H1 (cell line): ENCODE measurements at regions not wholly inside any gene's neighbourhood (a gene's known extent, or its start where the extent isn't known, plus 50 kb on each side); places are given as distances from the start of the nearest gene placed in this dataset.

Experiments used
- CTCF ChIA-PET: fragments of 300-600 bp; sonication (Branson Sonifier 250); formaldehyde crosslinking; loops from one replicate; lab custom pipeline; 2021; ENCODE audit not compliant: partially characterized antibody; lab: Charles Lee
- POLR2A ChIA-PET: fragments of 300-600 bp; sonication (Branson Sonifier 250); formaldehyde crosslinking; loops from one replicate; lab custom pipeline; 2021; ENCODE audit warnings: inconsistent platforms; ENCODE audit not compliant: partially characterized antibody; lab: Charles Lee
- DNase-seq, 2 experiments: peaks; one replicate each; pipeline versions ENCODE4 v3.0.0 to v3.0.0-alpha.2; 2010 to 2022; ENCODE audit warnings: low spot score in 2 of 2, low read depth in 1 of 2, mixed read lengths in 1 of 2
- FAIRE-seq: peaks from 2 replicates; lab custom pipeline; 2011; peaks lifted over from hg19 to GRCh38; lab: Jason Lieb, UNC
- H2AFZ ChIP-seq: 2 replicates; pipeline ENCODE4 v1.8.1; 2012; ENCODE audit warnings: low read length, inconsistent platforms
- H2AK5ac ChIP-seq: 2 replicates; pipeline ENCODE4 v1.6.1; 2013; ENCODE audit warnings: low read depth, low read length
- H2BK120ac ChIP-seq: replicated peaks from 2 replicates; pipeline ENCODE3; 2013; ENCODE audit warnings: low read depth, low read length, inconsistent platforms
- H2BK12ac ChIP-seq: 2 replicates; pipeline ENCODE4 v1.6.1; 2013; ENCODE audit warnings: low read depth, low read length
- H2BK15ac ChIP-seq: 2 replicates; pipeline ENCODE4 v1.6.1; 2013; ENCODE audit warnings: low read length
- H2BK20ac ChIP-seq: 2 replicates; pipeline ENCODE4 v1.6.1; 2013; ENCODE audit warnings: low read length
- H2BK5ac ChIP-seq: 2 replicates; pipeline ENCODE4 v1.6.1; 2013; ENCODE audit warnings: low read depth, low read length
- H3K14ac ChIP-seq: 2 replicates; pipeline ENCODE4 v1.6.1; 2013; ENCODE audit warnings: inconsistent platforms; ENCODE audit not compliant: insufficient read length
- H3K18ac ChIP-seq: 2 replicates; pipeline ENCODE4 v1.6.1; 2013; ENCODE audit warnings: low read length; ENCODE audit errors: extremely low read depth
- H3K23ac ChIP-seq: 2 replicates; pipeline ENCODE4 v1.6.1; 2013; ENCODE audit warnings: inconsistent platforms; ENCODE audit not compliant: insufficient read length
- H3K23me2 ChIP-seq: 2 replicates; pipeline ENCODE4 v1.6.1; 2013; ENCODE audit warnings: low read depth, low read length
- H3K27ac ChIP-seq: 2 replicates; pipeline ENCODE4 v1.6.1; 2011; ENCODE audit warnings: low read depth, low read length, inconsistent platforms
- H3K27me3 ChIP-seq, 4 experiments: replicated peaks in 1 of 4; 1 replicate in 1 of 4; 2 replicates in 3 of 4; pipeline versions ENCODE4 v1.6.1 to v1.8.1; 2011 to 2013; ENCODE audit warnings: low read length in 3 of 4, mild to moderate bottlenecking in 3 of 4, inconsistent platforms in 2 of 4, mixed read lengths in 2 of 4, moderate library complexity in 1 of 4; ENCODE audit not compliant: control insufficient read depth in 3 of 4, insufficient read depth in 3 of 4; ENCODE audit errors: extremely low read depth in 1 of 4
- H3K36me3 ChIP-seq, 4 experiments: 2 replicates each; pipeline versions ENCODE4 v1.6.1 to v1.8.1; 2011 to 2013; ENCODE audit warnings: mild to moderate bottlenecking in 4 of 4, low read length in 3 of 4, moderate library complexity in 2 of 4, control low read depth in 1 of 4, inconsistent platforms in 1 of 4; ENCODE audit not compliant: insufficient read depth in 4 of 4, control insufficient read depth in 2 of 4
- H3K4ac ChIP-seq: replicated peaks from 2 replicates; pipeline ENCODE3; 2013; ENCODE audit warnings: low read length, low read depth, mixed read lengths, inconsistent platforms; ENCODE audit not compliant: insufficient read length
- H3K4me1 ChIP-seq, 4 experiments: replicated peaks in 1 of 4; 1 replicate in 1 of 4; 2 replicates in 3 of 4; pipeline versions ENCODE4 v1.6.1 to v1.8.1; 2011 to 2013; ENCODE audit warnings: low read length in 3 of 4, inconsistent platforms in 2 of 4, mixed read lengths in 1 of 4; ENCODE audit not compliant: insufficient read depth in 4 of 4, control insufficient read depth in 3 of 4
- H3K4me2 ChIP-seq, 2 experiments: 2 replicates each; pipeline versions ENCODE4 v1.6.1 to v1.8.1; 2011 to 2013; ENCODE audit warnings: low read depth in 2 of 2, low read length in 2 of 2, control low read depth in 1 of 2, inconsistent platforms in 1 of 2, mild to moderate bottlenecking in 1 of 2; ENCODE audit not compliant: insufficient read depth in 1 of 2
- H3K4me3 ChIP-seq, 4 experiments: fragments of 200-600, 300-600 bp in 1 of 4; sonication (generic), shearing (Covaris generic), sonication (Bioruptor Twin) in 1 of 4; 2 replicates each; pipeline versions ENCODE4 v1.5.1 to v1.8.1; 2011 to 2016; ENCODE audit warnings: low read length in 4 of 4, low read depth in 3 of 4, control low read depth in 2 of 4, inconsistent platforms in 2 of 4, mild to moderate bottlenecking in 2 of 4, mixed read lengths in 1 of 4, moderate library complexity in 1 of 4; ENCODE audit not compliant: insufficient read depth in 2 of 4; ENCODE audit errors: extremely low read depth in 1 of 4
- H3K56ac ChIP-seq: replicated peaks from 2 replicates; pipeline ENCODE3; 2013; ENCODE audit warnings: low read depth, mild to moderate bottlenecking, mixed read lengths, low read length, inconsistent platforms; ENCODE audit not compliant: insufficient read length
- H3K79me1 ChIP-seq: 2 replicates; pipeline ENCODE4 v1.6.1; 2013; ENCODE audit warnings: low read depth, low read length, control low read depth
- H3K79me2 ChIP-seq, 2 experiments: 2 replicates each; pipeline versions ENCODE4 v1.6.1 to v1.8.1; 2012 to 2013; ENCODE audit warnings: low read length in 2 of 2, mild to moderate bottlenecking in 2 of 2, inconsistent platforms in 1 of 2; ENCODE audit not compliant: insufficient read depth in 2 of 2, control insufficient read depth in 1 of 2
- H3K9ac ChIP-seq, 4 experiments: replicated peaks in 1 of 4; 1 replicate in 1 of 4; 2 replicates in 3 of 4; pipeline versions ENCODE4 v1.6.1 to v1.8.1; 2011 to 2013; ENCODE audit warnings: low read depth in 3 of 4, low read length in 3 of 4, control low read depth in 2 of 4, mild to moderate bottlenecking in 2 of 4, moderate library complexity in 2 of 4, inconsistent platforms in 1 of 4; ENCODE audit errors: extremely low read depth in 1 of 4
- H3K9me3 ChIP-seq, 2 experiments: 2 replicates each; pipeline versions ENCODE4 v1.6.1 to v1.8.1; 2012 to 2013; ENCODE audit warnings: mild to moderate bottlenecking in 2 of 2, moderate library complexity in 2 of 2, control low read depth in 1 of 2, inconsistent platforms in 1 of 2, low read depth in 1 of 2, low read length in 1 of 2, mixed read lengths in 1 of 2; ENCODE audit not compliant: insufficient read depth in 2 of 2
- H4K20me1 ChIP-seq, 2 experiments: replicated peaks in 1 of 2; 2 replicates each; pipeline versions ENCODE3 to v1.8.1; 2011 to 2013; ENCODE audit warnings: inconsistent platforms in 2 of 2, low read length in 2 of 2, mild to moderate bottlenecking in 1 of 2; ENCODE audit not compliant: insufficient read depth in 2 of 2, control insufficient read depth in 1 of 2
- H4K5ac ChIP-seq: 2 replicates; pipeline ENCODE4 v1.6.1; 2013; ENCODE audit warnings: low read length, low read depth, mixed read lengths, inconsistent platforms; ENCODE audit not compliant: insufficient read length
- H4K8ac ChIP-seq: 2 replicates; pipeline ENCODE4 v1.8.0; 2013; ENCODE audit warnings: mild to moderate bottlenecking, moderate library complexity, low read length, inconsistent platforms; ENCODE audit not compliant: insufficient read depth; ENCODE audit errors: extremely low read depth
- H4K91ac ChIP-seq: replicated peaks from 2 replicates; pipeline ENCODE3; 2013; ENCODE audit warnings: low read length, mixed read lengths, inconsistent platforms; ENCODE audit not compliant: insufficient read length
- CHD1 ChIP-seq: IDR thresholded peaks from 2 replicates; pipeline ENCODE4 v1.6.1; 2012; ENCODE audit warnings: low read depth, low read length, improper control_type of control experiment
- CREB1 ChIP-seq: IDR thresholded peaks from 2 replicates; pipeline ENCODE4 v1.6.1; 2012; ENCODE audit warnings: inconsistent platforms
- FOSL1 ChIP-seq: IDR thresholded peaks from 2 replicates; pipeline ENCODE4 v1.6.1; 2011; ENCODE audit warnings: mild to moderate bottlenecking, low read depth, low read length, moderate library complexity; ENCODE audit not compliant: insufficient read depth
- GABPA ChIP-seq: IDR thresholded peaks from 2 replicates; pipeline ENCODE4 v1.6.1; 2011; ENCODE audit warnings: mild to moderate bottlenecking, low read length, moderate library complexity, borderline replicate concordance; ENCODE audit not compliant: insufficient read depth
- GTF2F1 ChIP-seq: IDR thresholded peaks from 2 replicates; pipeline ENCODE4 v1.6.1; 2012; ENCODE audit warnings: low read depth, low read length, improper control_type of control experiment, borderline replicate concordance
- KDM4A ChIP-seq: IDR thresholded peaks from one replicate; pipeline ENCODE4 v1.7.1; 2012; ENCODE audit warnings: low read depth, mild to moderate bottlenecking, moderate library complexity, low read length, inconsistent platforms; ENCODE audit not compliant: severe bottlenecking
- RAD21 ChIP-seq, 2 experiments: IDR thresholded peaks in 1 of 2; conservative IDR thresholded peaks in 1 of 2; 2 replicates each; pipeline ENCODE4 v1.6.1; 2011; ENCODE audit warnings: low read depth in 2 of 2, low read length in 2 of 2, improper control_type of control experiment in 1 of 2, inconsistent platforms in 1 of 2, mild to moderate bottlenecking in 1 of 2, moderate library complexity in 1 of 2
- RBBP5 ChIP-seq: IDR thresholded peaks from 2 replicates; pipeline ENCODE4 v1.7.1; 2012; ENCODE audit warnings: low read depth, mild to moderate bottlenecking, inconsistent platforms, low read length, moderate library complexity, borderline replicate concordance
- RXRA ChIP-seq: IDR thresholded peaks from 2 replicates; pipeline ENCODE4 v1.6.1; 2011; ENCODE audit warnings: low read depth, mild to moderate bottlenecking, low read length, moderate library complexity; ENCODE audit not compliant: insufficient read depth
- SIX5 ChIP-seq: IDR thresholded peaks from 2 replicates; pipeline ENCODE4 v1.6.1; 2011; ENCODE audit warnings: mild to moderate bottlenecking, low read depth, low read length
- SP4 ChIP-seq: IDR thresholded peaks from 2 replicates; pipeline ENCODE4 v1.6.1; 2012; ENCODE audit warnings: low read length, inconsistent platforms
- WGBS, 2 experiments: shearing (Covaris generic) in 1 of 2; methylation state at CpG; one replicate each; pipeline versions ENCODE4 v1.1.6 to v1.1.7; 2013 to 2015; ENCODE audit warnings: low lambda C conversion rate in 2 of 2, mixed read lengths in 2 of 2, inconsistent platforms in 1 of 2, low coverage in 1 of 2, missing lambda C conversion rate in 1 of 2; ENCODE audit not compliant: insufficient replicate concordance in 2 of 2, insufficient coverage in 1 of 2, insufficient read length in 1 of 2; ENCODE audit errors: extremely low coverage in 1 of 2, missing lambda C conversion rate in 1 of 2; 5-methylcytosine and 5-hydroxymethylcytosine counted together

GRCh38 chr17:79363552-79364275, 247.1 kb downstream of the RBFOX3 start:
- H2AK5ac ChIP-seq, result no peak overlapping the region
- no peaks in the 10 kb centered on the region for H3K79me1 ChIP-seq
- no peaks in the 10 kb centered on the region for H3K36me3 ChIP-seq
- WGBS, 2 experiments, result 92% methylated on average over 12 of the region's 16 CpGs; no CpG with 5 or more reads in 1 of the 2 experiments
- no peak overlapping the region for H3K4me3 ChIP-seq
- FAIRE-seq, result no peak
- no peak overlapping the region for H4K91ac ChIP-seq
- H2BK120ac ChIP-seq, result no peak overlapping the region
- no peak overlapping the region for H3K18ac ChIP-seq
- H3K4me2 ChIP-seq, result no peak overlapping the region
- H4K20me1 ChIP-seq, result peaks cover 0 to 2% of the 10 kb centered on the region in 2 experiments
- no peak overlapping the region for H3K14ac ChIP-seq
- H3K23me2 ChIP-seq, result no peaks in the 10 kb centered on the region
- ChIA-PET CTCF (interaction anchor here (0.7 to 1.9 kb wide), 3 partner anchors 25 to 1560 kb away, joined by 3 to 5 read pairs (median 4); no protein-coding TSS in a partner anchor), POLR2A (no interaction called here)
- H2BK15ac ChIP-seq, result no peak overlapping the region
- H2AFZ ChIP-seq, result no peak overlapping the region
- H3K56ac ChIP-seq, result no peak overlapping the region
- H3K79me2 ChIP-seq, result no peaks in the 10 kb centered on the region
- no peaks in the 10 kb centered on the region for H3K9me3 ChIP-seq
- H3K4ac ChIP-seq, result no peak overlapping the region
- peaks cover 0 to 2% (median 0%) of the 10 kb centered on the region in 4 experiments; a peak in 3 of 7 replicates for H3K27me3 ChIP-seq
- no peak overlapping the region for H2BK12ac ChIP-seq
- H2BK5ac ChIP-seq, result no peak overlapping the region
- no peak overlapping the region for H2BK20ac ChIP-seq
- H4K8ac ChIP-seq, result no peak overlapping the region
- no peaks in the 10 kb centered on the region; a peak in 1 of 7 replicates for H3K4me1 ChIP-seq
- no peak overlapping the region for H4K5ac ChIP-seq
- no peak for TF ChIP-seq KDM4A
- TF ChIP-seq RAD21 (IDR thresholded peaks at IDR 0.05 in 1 of 2, conservative IDR thresholded peaks at IDR 0.05 in 1 of 2; ENCODE audit: low read depth in 2 of 2, low read length in 2 of 2), result no peak
- no peak for TF ChIP-seq RBBP5
- TF ChIP-seq CHD1, result no peak
- TF ChIP-seq GTF2F1, result no peak
- TF ChIP-seq SP4, result no peak
- TF ChIP-seq FOSL1, result no peak
- TF ChIP-seq RXRA, result no peak
- TF ChIP-seq SIX5, result no peak
- TF ChIP-seq CREB1, result no peak
- TF ChIP-seq GABPA, result no peak
- no peak for DNase-seq
- no peak overlapping the region for H3K23ac ChIP-seq
- no peak overlapping the region for H3K27ac ChIP-seq
- H3K9ac ChIP-seq, result no peak overlapping the region
